DND-41 (cell line): ENCODE measurements at regions not wholly inside any gene's neighbourhood (a gene's known extent, or its start where the extent isn't known, plus 50 kb on each side); places are given as distances from the start of the nearest gene placed in this dataset.

Experiments
- ATAC-seq: fragments of 200-7000 bp; cut with Tn5 transposase; 3 replicates; pipeline ENCODE4 v1.9.1; 2021; ENCODE audit warnings: low read depth; ENCODE audit not compliant: insufficient read depth
- DNase-seq: peaks from one replicate; pipeline ENCODE4 v3.0.0-alpha.2; 2020
- H2AFZ ChIP-seq: 2 replicates; pipeline ENCODE4 v1.6.0; 2012; ENCODE audit warnings: low read depth, low read length
- H3K27ac ChIP-seq: 2 replicates; pipeline ENCODE4 v1.5.1; 2012; ENCODE audit warnings: low read length, inconsistent platforms
- H3K27me3 ChIP-seq: fragments of 200-600 bp; sonication (generic); 2 replicates; pipeline ENCODE4 v1.6.0; 2012; ENCODE audit warnings: low read length, mild to moderate bottlenecking, inconsistent platforms; ENCODE audit not compliant: insufficient read depth, poor library complexity
- H3K36me3 ChIP-seq: 2 replicates; pipeline ENCODE4 v1.5.1; 2012; ENCODE audit warnings: low read length, inconsistent platforms; ENCODE audit not compliant: insufficient read depth
- H3K4me1 ChIP-seq: 2 replicates; pipeline ENCODE4 v1.5.1; 2012; ENCODE audit warnings: mild to moderate bottlenecking, low read length; ENCODE audit not compliant: insufficient read depth
- H3K4me2 ChIP-seq: 2 replicates; pipeline ENCODE4 v1.6.0; 2012; ENCODE audit warnings: mild to moderate bottlenecking, moderate library complexity, low read length, inconsistent platforms; ENCODE audit not compliant: insufficient read depth
- H3K4me3 ChIP-seq, 2 experiments: fragments of 200-600 bp in 1 of 2; shearing (Covaris generic) in 1 of 2; 2 replicates each; pipeline ENCODE4 v1.5.1; 2012 to 2016; ENCODE audit warnings: inconsistent platforms in 2 of 2, low read length in 2 of 2, mild to moderate bottlenecking in 2 of 2, low read depth in 1 of 2, moderate library complexity in 1 of 2
- H3K79me2 ChIP-seq: 2 replicates; pipeline ENCODE4 v1.6.0; 2012; ENCODE audit warnings: low read length, inconsistent platforms; ENCODE audit not compliant: insufficient read depth
- H3K9ac ChIP-seq: 2 replicates; pipeline ENCODE4 v1.6.0; 2012; ENCODE audit warnings: low read depth, mild to moderate bottlenecking, inconsistent platforms, low read length, moderate library complexity
- H3K9me3 ChIP-seq: 2 replicates; pipeline ENCODE4 v1.5.1; 2012; ENCODE audit warnings: low read length, moderate library complexity, mild to moderate bottlenecking, inconsistent platforms; ENCODE audit not compliant: insufficient read depth, severe bottlenecking
- H4K20me1 ChIP-seq: 2 replicates; pipeline ENCODE4 v1.6.0; 2012; ENCODE audit warnings: low read length; ENCODE audit not compliant: insufficient read depth
- EZH2 ChIP-seq: IDR thresholded peaks from 3 replicates; pipeline ENCODE4 v1.6.1; 2012; ENCODE audit warnings: borderline replicate concordance, low read depth, mild to moderate bottlenecking, moderate library complexity, low read length, inconsistent platforms; ENCODE audit not compliant: severe bottlenecking
- TF ChIP-seq, protein P1 (sequence below): IDR thresholded peaks from 2 replicates; pipeline ENCODE4 v1.5.1; 2012; ENCODE audit warnings: borderline replicate concordance, low read length, moderate library complexity, mild to moderate bottlenecking; ENCODE audit not compliant: poor library complexity, severe bottlenecking; ENCODE audit errors: extremely low read depth

DNA sequence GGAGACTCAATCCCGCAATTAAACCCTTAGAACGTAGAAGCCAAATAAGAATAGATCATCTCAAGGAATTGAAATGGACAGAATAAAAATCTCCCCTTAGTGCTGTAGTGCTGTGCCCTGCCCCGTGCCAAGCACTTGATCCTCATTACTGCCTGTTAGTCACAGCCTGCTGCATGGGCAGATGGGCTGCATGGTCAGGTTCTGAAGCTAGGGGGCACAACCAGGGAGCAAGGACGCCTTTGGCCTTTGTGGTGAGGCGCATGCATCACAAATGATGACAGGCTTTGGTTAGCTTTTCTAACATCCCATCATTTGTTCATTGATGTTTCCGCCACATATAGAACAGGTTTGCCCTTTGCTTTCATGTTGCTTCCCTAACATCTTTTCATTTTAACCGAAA is 336.3 kb upstream of the ADAMTS9 start:
- Histone ChIP-seq H3K4me3 (no peak overlapping the region), H3K9me3 (no peaks in the 10 kb centered on the region), H3K79me2 (no peaks in the 10 kb centered on the region), H3K4me2 (no peak overlapping the region), H4K20me1 (no peaks in the 10 kb centered on the region), H3K9ac (no peak overlapping the region), H3K36me3 (no peaks in the 10 kb centered on the region), H3K4me1 (no peaks in the 10 kb centered on the region), H3K27me3 (no peaks in the 10 kb centered on the region), H3K27ac (no peak overlapping the region), H2AFZ (no peak overlapping the region)
- TF ChIP-seq EZH2, result no peak
- TF ChIP-seq, protein P1, sequence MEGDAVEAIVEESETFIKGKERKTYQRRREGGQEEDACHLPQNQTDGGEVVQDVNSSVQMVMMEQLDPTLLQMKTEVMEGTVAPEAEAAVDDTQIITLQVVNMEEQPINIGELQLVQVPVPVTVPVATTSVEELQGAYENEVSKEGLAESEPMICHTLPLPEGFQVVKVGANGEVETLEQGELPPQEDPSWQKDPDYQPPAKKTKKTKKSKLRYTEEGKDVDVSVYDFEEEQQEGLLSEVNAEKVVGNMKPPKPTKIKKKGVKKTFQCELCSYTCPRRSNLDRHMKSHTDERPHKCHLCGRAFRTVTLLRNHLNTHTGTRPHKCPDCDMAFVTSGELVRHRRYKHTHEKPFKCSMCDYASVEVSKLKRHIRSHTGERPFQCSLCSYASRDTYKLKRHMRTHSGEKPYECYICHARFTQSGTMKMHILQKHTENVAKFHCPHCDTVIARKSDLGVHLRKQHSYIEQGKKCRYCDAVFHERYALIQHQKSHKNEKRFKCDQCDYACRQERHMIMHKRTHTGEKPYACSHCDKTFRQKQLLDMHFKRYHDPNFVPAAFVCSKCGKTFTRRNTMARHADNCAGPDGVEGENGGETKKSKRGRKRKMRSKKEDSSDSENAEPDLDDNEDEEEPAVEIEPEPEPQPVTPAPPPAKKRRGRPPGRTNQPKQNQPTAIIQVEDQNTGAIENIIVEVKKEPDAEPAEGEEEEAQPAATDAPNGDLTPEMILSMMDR, result no peak
- DNase-seq (no peak), ATAC-seq (no peak)

DNA sequence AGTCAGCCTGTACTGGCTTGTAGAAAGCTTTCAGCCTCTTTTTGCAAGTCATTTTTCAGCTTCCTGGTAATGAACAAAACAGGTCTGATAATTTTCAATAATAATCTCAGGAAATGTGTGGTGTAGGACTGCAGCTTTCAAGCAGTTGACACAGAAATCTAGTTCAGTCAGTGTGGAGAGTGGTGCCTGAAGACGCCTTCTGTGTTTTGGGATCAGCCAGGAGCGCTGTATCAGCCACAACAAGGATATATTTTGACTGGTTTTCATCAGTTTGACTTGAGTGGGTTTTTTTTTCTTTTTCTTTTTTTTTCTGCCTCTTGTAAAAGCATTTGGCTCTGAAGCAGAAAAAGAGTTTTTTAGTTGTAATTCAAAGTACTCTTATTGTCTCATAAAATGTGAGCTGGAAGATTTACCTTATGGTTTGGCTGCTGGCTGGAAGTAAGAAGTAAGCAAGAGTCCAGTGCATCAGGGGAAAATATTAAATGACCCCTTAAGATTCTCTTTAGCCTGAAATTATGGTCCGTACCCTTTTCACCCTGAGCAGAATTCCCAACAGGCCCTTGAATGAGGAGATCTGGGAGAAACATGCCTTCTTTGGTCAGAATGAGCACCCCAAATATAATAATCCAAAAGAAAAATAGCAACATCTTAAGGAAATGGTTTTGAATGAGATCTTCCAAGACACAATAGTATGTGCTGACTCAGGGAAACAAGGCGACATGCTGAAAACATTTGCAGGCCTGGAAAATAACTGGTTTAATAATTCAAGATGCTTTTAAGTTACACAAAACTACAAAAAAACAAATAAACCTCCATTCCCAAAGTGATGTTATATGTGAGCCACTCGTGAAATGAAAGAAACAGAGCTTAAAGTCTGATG is 332.7 kb upstream of the ADAMTS9 start:
- H3K79me2 ChIP-seq, result no peaks in the 10 kb centered on the region
- no peak for TF ChIP-seq EZH2
- TF ChIP-seq, protein P1, result no peak
- H3K27ac ChIP-seq, result no peak overlapping the region
- no peak overlapping the region for H3K4me3 ChIP-seq
- H3K27me3 ChIP-seq, result no peaks in the 10 kb centered on the region
- H3K9me3 ChIP-seq, result no peaks in the 10 kb centered on the region
- H4K20me1 ChIP-seq, result no peaks in the 10 kb centered on the region
- no peak for DNase-seq
- H3K4me2 ChIP-seq, result no peak overlapping the region
- no peak for ATAC-seq
- no peak overlapping the region for H2AFZ ChIP-seq
- H3K4me1 ChIP-seq, result no peaks in the 10 kb centered on the region
- no peaks in the 10 kb centered on the region for H3K36me3 ChIP-seq
- H3K9ac ChIP-seq, result no peak overlapping the region

DNA sequence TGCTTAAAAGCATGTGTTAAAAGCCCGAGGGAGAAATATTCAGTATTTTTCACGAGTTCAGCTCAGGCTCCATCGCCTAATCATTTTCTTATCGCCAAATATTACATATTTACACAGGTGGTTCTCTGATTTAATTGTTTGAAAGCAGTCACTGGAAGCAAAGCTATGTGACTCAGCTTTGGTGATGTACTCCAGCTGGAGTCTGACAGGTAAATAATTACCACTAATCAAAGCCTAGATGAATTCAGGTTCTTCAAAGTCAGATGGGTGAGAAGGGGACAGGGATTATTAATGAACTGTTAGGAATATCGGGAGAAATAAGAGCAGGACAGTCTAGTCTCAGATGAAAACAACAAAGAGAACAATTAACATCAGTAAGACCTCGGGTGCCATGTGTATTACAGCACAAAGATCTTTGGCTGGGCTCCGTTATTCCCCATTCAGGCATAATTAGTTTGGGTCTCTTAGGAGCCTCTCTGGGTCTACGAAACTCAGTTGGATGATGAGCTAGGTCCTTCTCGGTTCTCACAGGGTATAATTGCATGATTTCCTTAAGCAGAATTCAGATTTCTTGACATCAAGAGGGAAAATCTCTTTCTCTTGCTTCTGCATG is 331.7 kb upstream of the ADAMTS9 start:
- no peaks in the 10 kb centered on the region for H3K36me3 ChIP-seq
- TF ChIP-seq EZH2, result no peak
- TF ChIP-seq, protein P1, result no peak
- H3K27me3 ChIP-seq, result no peaks in the 10 kb centered on the region
- DNase-seq (no peak), ATAC-seq (no peak)
- no peaks in the 10 kb centered on the region for H3K79me2 ChIP-seq
- no peak overlapping the region for H3K27ac ChIP-seq
- no peak overlapping the region for H3K9ac ChIP-seq
- no peak overlapping the region for H3K4me2 ChIP-seq
- no peaks in the 10 kb centered on the region for H4K20me1 ChIP-seq
- no peaks in the 10 kb centered on the region for H3K9me3 ChIP-seq
- no peaks in the 10 kb centered on the region for H3K4me1 ChIP-seq
- H3K4me3 ChIP-seq, result no peak overlapping the region
- no peak overlapping the region for H2AFZ ChIP-seq
